ENCODE measurements at regions not wholly inside any gene's neighbourhood (a gene's known extent, or its start where the extent isn't known, plus 50 kb on each side); places are given as distances from the start of the nearest gene placed in this dataset.

DNA sequence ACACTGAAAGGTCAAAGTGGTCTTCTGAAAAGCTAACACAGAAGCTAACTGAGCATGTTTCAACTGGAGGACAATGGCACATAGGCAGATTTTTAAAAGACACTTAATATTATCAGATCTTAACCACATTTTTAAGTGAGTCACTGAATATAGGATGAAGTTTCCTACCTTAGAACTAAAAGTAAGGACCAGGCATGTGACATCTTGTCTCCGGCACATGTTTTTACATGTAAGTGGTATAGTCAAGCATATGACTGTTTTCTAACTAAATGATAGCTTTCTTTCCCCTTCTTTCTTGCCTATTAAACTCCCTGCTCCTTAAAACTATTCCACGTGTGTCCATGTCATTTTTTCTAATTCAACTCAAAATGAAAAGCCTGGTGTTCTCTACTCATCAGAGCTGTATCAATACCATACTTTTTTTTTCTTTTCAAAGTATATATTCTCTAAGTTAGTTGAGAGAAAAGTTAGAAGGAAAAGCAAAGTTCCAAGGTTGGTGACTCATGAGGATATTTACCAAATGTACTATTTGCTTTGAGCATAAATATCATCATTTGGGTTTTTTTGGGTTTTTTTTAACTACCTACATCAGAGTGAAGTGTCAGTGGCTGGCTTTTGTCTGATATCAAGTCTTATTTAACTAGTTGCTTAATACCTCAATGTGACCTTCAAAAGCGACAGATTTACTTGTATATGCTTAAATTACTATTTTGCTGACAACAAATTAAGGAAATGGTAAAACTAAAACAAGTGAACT is 127.5 kb downstream of the CRPPA start:
- no peak for DNase-seq
- H3K27ac ChIP-seq (ENCODE audit: low read length), result no peak overlapping the region
- H3K27me3 ChIP-seq (ENCODE audit: insufficient read depth, low read length, poor library complexity), result no peaks in the 10 kb centered on the region
- H3K9me3 ChIP-seq (ENCODE audit: insufficient read depth, low read length, severe bottlenecking), result no peaks in the 10 kb centered on the region
- TF ChIP-seq, protein P1, sequence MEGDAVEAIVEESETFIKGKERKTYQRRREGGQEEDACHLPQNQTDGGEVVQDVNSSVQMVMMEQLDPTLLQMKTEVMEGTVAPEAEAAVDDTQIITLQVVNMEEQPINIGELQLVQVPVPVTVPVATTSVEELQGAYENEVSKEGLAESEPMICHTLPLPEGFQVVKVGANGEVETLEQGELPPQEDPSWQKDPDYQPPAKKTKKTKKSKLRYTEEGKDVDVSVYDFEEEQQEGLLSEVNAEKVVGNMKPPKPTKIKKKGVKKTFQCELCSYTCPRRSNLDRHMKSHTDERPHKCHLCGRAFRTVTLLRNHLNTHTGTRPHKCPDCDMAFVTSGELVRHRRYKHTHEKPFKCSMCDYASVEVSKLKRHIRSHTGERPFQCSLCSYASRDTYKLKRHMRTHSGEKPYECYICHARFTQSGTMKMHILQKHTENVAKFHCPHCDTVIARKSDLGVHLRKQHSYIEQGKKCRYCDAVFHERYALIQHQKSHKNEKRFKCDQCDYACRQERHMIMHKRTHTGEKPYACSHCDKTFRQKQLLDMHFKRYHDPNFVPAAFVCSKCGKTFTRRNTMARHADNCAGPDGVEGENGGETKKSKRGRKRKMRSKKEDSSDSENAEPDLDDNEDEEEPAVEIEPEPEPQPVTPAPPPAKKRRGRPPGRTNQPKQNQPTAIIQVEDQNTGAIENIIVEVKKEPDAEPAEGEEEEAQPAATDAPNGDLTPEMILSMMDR (IDR thresholded peaks at IDR 0.05; ENCODE audit: borderline replicate concordance, extremely low read depth, low read length, poor library complexity, severe bottlenecking), result no peak
- no peak for TF ChIP-seq EZH2 (IDR thresholded peaks at IDR 0.05; ENCODE audit: borderline replicate concordance, low read depth, low read length, severe bottlenecking)
- no peak overlapping the region for H3K9ac ChIP-seq (ENCODE audit: low read depth, low read length)
- H4K20me1 ChIP-seq (ENCODE audit: insufficient read depth, low read length), result no peaks in the 10 kb centered on the region
- no peaks in the 10 kb centered on the region for H3K4me1 ChIP-seq (ENCODE audit: insufficient read depth, low read length)
- ATAC-seq (ENCODE audit: insufficient read depth, low read depth), result no peak
- H2AFZ ChIP-seq (ENCODE audit: low read depth, low read length), result no peak overlapping the region
- H3K79me2 ChIP-seq (ENCODE audit: insufficient read depth, low read length), result no peaks in the 10 kb centered on the region
- no peak overlapping the region for H3K4me3 ChIP-seq (ENCODE audit: low read depth in 1 of 2, low read length in 2 of 2)
- no peaks in the 10 kb centered on the region for H3K36me3 ChIP-seq (ENCODE audit: insufficient read depth, low read length)
- no peak overlapping the region for H3K4me2 ChIP-seq (ENCODE audit: insufficient read depth, low read length)

DNA sequence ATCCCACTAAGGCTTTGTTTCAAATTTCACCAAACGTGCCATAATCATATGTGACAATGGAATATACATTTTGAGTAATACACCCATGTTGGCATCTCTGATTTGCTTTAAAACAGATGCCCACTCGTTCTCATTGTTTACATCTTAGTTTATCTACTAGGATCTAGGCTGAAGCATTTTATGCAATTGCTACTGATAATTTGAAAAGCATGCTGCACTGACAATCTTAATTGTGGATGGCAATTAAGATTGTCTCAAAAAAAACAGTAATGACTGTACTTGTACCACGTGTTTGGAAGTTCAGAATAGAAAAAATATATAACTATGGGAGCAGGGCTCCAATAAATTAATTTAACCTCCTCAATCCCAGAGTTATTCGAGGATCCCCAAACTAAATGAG is 136.8 kb downstream of the CRPPA start:
- Histone ChIP-seq H3K4me3 (ENCODE audit: low read depth in 1 of 2, low read length in 2 of 2) (no peak overlapping the region), H3K27ac (ENCODE audit: low read length) (no peak overlapping the region), H3K9me3 (ENCODE audit: insufficient read depth, low read length, severe bottlenecking) (no peaks in the 10 kb centered on the region), H3K9ac (ENCODE audit: low read depth, low read length) (no peak overlapping the region), H3K36me3 (ENCODE audit: insufficient read depth, low read length) (no peaks in the 10 kb centered on the region), H4K20me1 (ENCODE audit: insufficient read depth, low read length) (no peaks in the 10 kb centered on the region), H3K79me2 (ENCODE audit: insufficient read depth, low read length) (no peaks in the 10 kb centered on the region), H3K27me3 (ENCODE audit: insufficient read depth, low read length, poor library complexity) (no peaks in the 10 kb centered on the region), H3K4me1 (ENCODE audit: insufficient read depth, low read length) (no peaks in the 10 kb centered on the region), H3K4me2 (ENCODE audit: insufficient read depth, low read length) (no peak overlapping the region), H2AFZ (ENCODE audit: low read depth, low read length) (no peak overlapping the region)
- DNase-seq (no peak), ATAC-seq (ENCODE audit: insufficient read depth, low read depth) (no peak)
- TF ChIP-seq, protein P1 (IDR thresholded peaks at IDR 0.05; ENCODE audit: borderline replicate concordance, extremely low read depth, low read length, poor library complexity, severe bottlenecking), result no peak
- TF ChIP-seq EZH2 (IDR thresholded peaks at IDR 0.05; ENCODE audit: borderline replicate concordance, low read depth, low read length, severe bottlenecking), result no peak

DNA sequence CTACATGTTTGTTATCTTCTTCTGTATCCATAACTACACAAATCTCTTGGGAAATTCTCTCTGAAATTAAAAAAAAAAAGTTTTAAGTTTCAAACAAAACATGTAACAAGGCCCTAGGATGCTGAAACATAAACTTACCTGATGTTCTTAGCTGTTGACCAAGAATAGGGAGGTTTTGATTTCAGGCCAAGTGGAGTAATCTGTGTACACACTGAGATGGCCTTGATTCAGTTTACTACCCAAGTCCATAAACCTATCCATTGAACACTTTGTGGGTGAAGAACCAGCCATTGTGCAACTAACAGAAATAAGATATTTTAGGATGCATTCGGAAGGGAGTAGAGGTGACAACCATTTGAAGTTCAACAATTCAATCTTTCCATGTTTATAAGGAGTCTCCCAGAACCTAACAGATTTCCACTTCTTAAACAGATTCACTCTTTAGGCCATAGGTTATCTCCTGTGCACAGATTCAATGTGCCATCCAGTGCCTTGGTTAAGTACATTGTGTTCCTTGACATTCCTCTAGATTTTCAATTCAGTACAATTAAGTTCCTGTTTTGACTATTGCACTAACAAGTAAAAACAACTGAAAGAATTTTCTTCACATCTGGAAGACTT is 143.1 kb downstream of the CRPPA start:
- Histone ChIP-seq H3K36me3 (ENCODE audit: insufficient read depth, low read length) (no peaks in the 10 kb centered on the region), H3K4me1 (ENCODE audit: insufficient read depth, low read length) (no peaks in the 10 kb centered on the region), H3K9me3 (ENCODE audit: insufficient read depth, low read length, severe bottlenecking) (no peaks in the 10 kb centered on the region), H3K9ac (ENCODE audit: low read depth, low read length) (no peak overlapping the region), H3K4me2 (ENCODE audit: insufficient read depth, low read length) (no peak overlapping the region), H3K27me3 (ENCODE audit: insufficient read depth, low read length, poor library complexity) (no peaks in the 10 kb centered on the region), H3K4me3 (ENCODE audit: low read depth in 1 of 2, low read length in 2 of 2) (no peak overlapping the region), H2AFZ (ENCODE audit: low read depth, low read length) (no peak overlapping the region), H3K27ac (ENCODE audit: low read length) (no peak overlapping the region), H3K79me2 (ENCODE audit: insufficient read depth, low read length) (no peaks in the 10 kb centered on the region), H4K20me1 (ENCODE audit: insufficient read depth, low read length) (no peaks in the 10 kb centered on the region)
- no peak for TF ChIP-seq EZH2 (IDR thresholded peaks at IDR 0.05; ENCODE audit: borderline replicate concordance, low read depth, low read length, severe bottlenecking)
- TF ChIP-seq, protein P1 (IDR thresholded peaks at IDR 0.05; ENCODE audit: borderline replicate concordance, extremely low read depth, low read length, poor library complexity, severe bottlenecking), result no peak
- ATAC-seq (ENCODE audit: insufficient read depth, low read depth) (no peak), DNase-seq (no peak)
